ENCODE measurements at regions not wholly inside any gene's neighbourhood (a gene's known extent, or its start where the extent isn't known, plus 50 kb on each side); places are given as distances from the start of the nearest gene placed in this dataset.

- TF ChIP-seq GATA3 (IDR thresholded peaks at IDR 0.05; ENCODE audit: low read depth, low read length) (no peak), GATA2 (IDR thresholded peaks at IDR 0.05; ENCODE audit: low read depth, low read length) (no peak)
These were observed 679.3 kb upstream of the CELF2 start for GRCh38 chr10:10338339-10338738.

Measured in SH-SY5Y (cell line).